WERI-Rb-1 (cell line): ENCODE measurements at regions not wholly inside any gene's neighbourhood (a gene's known extent, or its start where the extent isn't known, plus 50 kb on each side); places are given as distances from the start of the nearest gene placed in this dataset.

Experiments used
- DNase-seq: peaks from one replicate; pipeline ENCODE4 v3.0.0-alpha.2; 2020
- H3K27ac ChIP-seq: fragments of 250-450 bp; sonication (Bioruptor Pico); 2 replicates; pipeline ENCODE4 v1.5.1; 2020; ENCODE audit warnings: mild to moderate bottlenecking, moderate library complexity
- H3K27me3 ChIP-seq: fragments of 250-450 bp; sonication (Bioruptor Pico); 2 replicates; pipeline ENCODE4 v1.5.1; 2021; ENCODE audit warnings: mild to moderate bottlenecking, low read depth, moderate library complexity; ENCODE audit not compliant: insufficient read depth, severe bottlenecking
- H3K36me3 ChIP-seq: fragments of 250-450 bp; sonication (Bioruptor Pico); 2 replicates; pipeline ENCODE4 v1.5.1; 2020; ENCODE audit warnings: mild to moderate bottlenecking, moderate library complexity
- H3K4me3 ChIP-seq: 2 replicates; pipeline ENCODE4 v1.5.1; 2011; ENCODE audit warnings: low read depth, mild to moderate bottlenecking, control low read depth, low read length
- H3K9me3 ChIP-seq: fragments of 250-450 bp; sonication (Bioruptor Pico); 2 replicates; pipeline ENCODE4 v1.5.1; 2021; ENCODE audit warnings: mild to moderate bottlenecking, moderate library complexity; ENCODE audit not compliant: severe bottlenecking
- CTCF ChIP-seq: IDR thresholded peaks from 2 replicates; pipeline ENCODE4 v1.5.1; 2011; ENCODE audit warnings: low read depth, mild to moderate bottlenecking, control low read depth, inconsistent platforms, low read length

- Histone ChIP-seq H3K27ac (no peak overlapping the region), H3K4me3 (no peak overlapping the region), H3K27me3 (peaks cover 89% of the 10 kb centered on the region), H3K9me3 (no peaks in the 10 kb centered on the region), H3K36me3 (no peaks in the 10 kb centered on the region)
- DNase-seq: no peak
- no peak for TF ChIP-seq CTCF
These were observed 194.0 kb downstream of the MYLK4 start for GRCh38 chr6:2556761-2557160.

- no peaks in the 10 kb centered on the region for H3K9me3 ChIP-seq
- TF ChIP-seq CTCF: no peak
- DNase-seq: no peak
- peaks cover 85% of the 10 kb centered on the region for H3K27me3 ChIP-seq
- no peaks in the 10 kb centered on the region for H3K36me3 ChIP-seq
- H3K27ac ChIP-seq: no peak overlapping the region
- no peak overlapping the region for H3K4me3 ChIP-seq
These were observed 196.0 kb downstream of the MYLK4 start for GRCh38 chr6:2554651-2555260.

DNA sequence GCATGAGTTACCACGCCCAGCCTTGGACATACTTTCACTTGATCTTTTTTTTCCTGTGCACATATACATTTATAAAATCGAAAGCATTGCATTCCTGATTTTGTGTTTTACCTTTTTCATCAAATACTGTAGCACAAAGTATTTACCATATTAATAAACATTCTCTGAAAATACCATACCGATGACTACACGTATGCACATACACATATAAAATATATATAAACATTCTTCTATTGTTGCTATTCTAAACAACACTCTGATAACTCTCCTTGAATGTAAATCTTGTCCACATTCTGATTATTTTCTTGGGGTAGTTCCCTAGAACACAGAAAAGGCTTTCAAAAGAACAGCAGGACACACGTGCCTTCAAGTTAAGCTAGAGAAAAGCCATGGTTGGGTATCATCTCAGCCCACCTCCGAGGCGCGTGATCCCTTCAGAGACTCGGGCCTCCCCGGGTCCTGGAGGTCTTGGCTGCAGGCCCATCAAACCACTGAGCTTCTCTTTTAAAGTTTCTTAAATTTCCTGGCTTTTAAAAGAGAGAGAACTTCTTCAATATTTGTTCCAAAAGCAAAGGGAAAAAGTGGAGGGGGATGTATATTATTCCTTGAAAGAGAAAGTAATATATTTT lies 198.1 kb downstream of the MYLK4 start:
- no peak for DNase-seq
- no peak overlapping the region for H3K27ac ChIP-seq
- H3K27me3 ChIP-seq: peaks cover 84% of the 10 kb centered on the region
- H3K36me3 ChIP-seq: no peaks in the 10 kb centered on the region
- no peak overlapping the region for H3K4me3 ChIP-seq
- no peak for TF ChIP-seq CTCF
- H3K9me3 ChIP-seq: no peaks in the 10 kb centered on the region

DNA sequence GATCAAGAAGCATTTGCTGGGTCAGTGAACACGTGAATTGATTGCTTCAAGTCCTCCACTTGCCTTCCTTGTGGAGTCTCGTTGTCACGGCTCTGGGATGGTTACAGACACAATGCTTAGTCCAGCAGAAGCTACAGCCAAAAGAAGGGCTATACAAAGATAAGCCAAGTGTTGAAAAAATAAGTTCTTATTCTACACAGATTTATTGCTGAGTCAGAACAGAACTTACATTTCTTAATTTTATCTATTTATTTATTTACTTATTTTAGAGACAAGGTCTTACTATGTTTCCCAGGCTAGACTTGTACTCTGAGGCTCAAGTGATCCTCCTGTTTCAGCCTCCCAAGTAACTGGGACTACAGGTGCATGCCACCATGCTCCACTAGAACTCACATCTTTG lies 199.0 kb downstream of the MYLK4 start:
- DNase-seq: no peak

GRCh38 chr6:2550247-2550646 lies 200.5 kb downstream of the MYLK4 start:
- Histone ChIP-seq H3K36me3 (no peaks in the 10 kb centered on the region), H3K27ac (no peak overlapping the region), H3K4me3 (no peak overlapping the region), H3K27me3 (peaks cover 83% of the 10 kb centered on the region), H3K9me3 (no peaks in the 10 kb centered on the region)
- TF ChIP-seq CTCF: no peak
- DNase-seq: no peak

More for the DNA sequence above, 199.0 kb downstream of the MYLK4 start:
- H3K27me3 ChIP-seq: peaks cover 84% of the 10 kb centered on the region
- H3K36me3 ChIP-seq: no peaks in the 10 kb centered on the region
- H3K27ac ChIP-seq: no peak overlapping the region
- TF ChIP-seq CTCF: no peak
- H3K4me3 ChIP-seq: no peak overlapping the region
- no peaks in the 10 kb centered on the region for H3K9me3 ChIP-seq

DNA sequence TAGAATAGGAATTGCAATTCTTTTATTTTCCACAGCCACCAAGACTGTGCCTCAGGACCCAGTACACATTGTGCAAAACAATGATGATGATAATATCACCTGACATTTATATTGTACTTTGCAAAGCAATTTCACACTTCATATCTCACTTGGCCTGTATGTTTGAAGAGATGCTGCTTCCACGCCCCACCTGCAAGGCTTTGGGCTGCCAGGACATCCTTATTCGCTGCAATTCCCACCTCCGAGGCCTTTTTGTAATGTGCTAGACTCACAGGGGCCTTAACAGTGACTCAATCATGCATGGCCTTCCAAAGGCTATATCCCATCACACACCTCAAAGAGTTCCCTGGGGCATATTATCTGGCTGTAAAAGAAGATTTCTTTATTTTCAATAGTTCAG lies 200.9 kb downstream of the MYLK4 start:
- Histone ChIP-seq H3K4me3 (no peak overlapping the region), H3K36me3 (no peaks in the 10 kb centered on the region), H3K27me3 (peaks cover 84% of the 10 kb centered on the region), H3K9me3 (no peaks in the 10 kb centered on the region), H3K27ac (no peak overlapping the region)
- no peak for DNase-seq
- TF ChIP-seq CTCF: no peak
